Caco-2 (cell line): ENCODE measurements at regions not wholly inside any gene's neighbourhood (a gene's known extent, or its start where the extent isn't known, plus 50 kb on each side); places are given as distances from the start of the nearest gene placed in this dataset.

ENCODE experiments used
- BruUV-seq: library from RNA; stranded (reverse); fragments of 400-500 nt; replicated peaks from 2 replicates; lab custom pipeline; 2021; lab: Mats Ljungman, UMichigan
- CTCF ChIA-PET: fragments of 300-600 bp; sonication (Branson Sonifier 250); formaldehyde crosslinking; loops from one replicate; lab custom pipeline; 2022; ENCODE audit warnings: antibody characterized with exemption; lab: Charles Lee
- POLR2A ChIA-PET: fragments of 300-600 bp; sonication (Branson Sonifier 250); formaldehyde crosslinking; loops from one replicate; lab custom pipeline; 2022; ENCODE audit warnings: antibody characterized with exemption; lab: Charles Lee
- DNase-seq, 2 experiments: peaks; one replicate each; pipeline versions ENCODE4 v3.0.0 to v3.0.0-alpha.2; 2020 to 2022
- H3K27me3 ChIP-seq: replicated peaks from 2 replicates; pipeline ENCODE4 v1.6.0; 2011; ENCODE audit warnings: low read length; ENCODE audit not compliant: control insufficient read depth, insufficient read depth
- H3K36me3 ChIP-seq: 2 replicates; pipeline ENCODE4 v1.5.1; 2011; ENCODE audit warnings: low read length; ENCODE audit not compliant: control insufficient read depth, insufficient read depth
- H3K4me1 ChIP-seq: fragments of 250-450 bp; sonication (Bioruptor Pico); 2 replicates; pipeline ENCODE4 v1.5.1; 2020; ENCODE audit warnings: mild to moderate bottlenecking
- H3K4me3 ChIP-seq: 2 replicates; pipeline ENCODE4 v1.5.1; 2011; ENCODE audit warnings: low read depth, mild to moderate bottlenecking, control low read depth, low read length
- H3K9me3 ChIP-seq: fragments of 250-450 bp; sonication (Bioruptor Pico); 2 replicates; pipeline ENCODE4 v1.5.1; 2020; ENCODE audit warnings: mild to moderate bottlenecking, moderate library complexity
- H3K27ac Mint-ChIP-seq: one replicate; pipeline ENCODE4 v1.8.0; 2022; ENCODE audit warnings: mixed read lengths; ENCODE audit not compliant: unreplicated experiment
- H3K27me3 Mint-ChIP-seq: one replicate; pipeline ENCODE4 v1.8.0; 2022; ENCODE audit warnings: mixed read lengths; ENCODE audit not compliant: insufficient read depth, unreplicated experiment
- H3K36me3 Mint-ChIP-seq: one replicate; pipeline ENCODE4 v1.8.0; 2022; ENCODE audit warnings: mild to moderate bottlenecking, mixed read lengths; ENCODE audit not compliant: insufficient read depth, unreplicated experiment
- H3K4me1 Mint-ChIP-seq: one replicate; pipeline ENCODE4 v1.8.0; 2022; ENCODE audit warnings: low read depth, mixed read lengths; ENCODE audit not compliant: unreplicated experiment
- H3K4me3 Mint-ChIP-seq: one replicate; pipeline ENCODE4 v1.8.0; 2022; ENCODE audit warnings: mild to moderate bottlenecking, moderate library complexity, mixed read lengths; ENCODE audit not compliant: unreplicated experiment
- H3K9me3 Mint-ChIP-seq: one replicate; pipeline ENCODE4 v1.8.0; 2022; ENCODE audit warnings: mixed read lengths; ENCODE audit not compliant: unreplicated experiment
- intact Hi-C: fragments of 100-400 bp; cut with micrococcal nuclease; formaldehyde crosslinking; loops from one replicate; pipeline ENCODE4 v1.10.0; 2022; ENCODE audit not compliant: unreplicated experiment
- TF ChIP-seq, protein P1 (sequence below), 2 experiments: fragments of 200-600 bp in 1 of 2; IDR thresholded peaks; 1 replicate in 1 of 2; 2 replicates in 1 of 2; pipeline versions ENCODE4 v1.5.1 to v1.8.0; 2011 to 2022; ENCODE audit warnings: antibody characterized with exemption in 1 of 2, control low read depth in 1 of 2, inconsistent platforms in 1 of 2, low read depth in 1 of 2, low read length in 1 of 2, mild to moderate bottlenecking in 1 of 2, moderate library complexity in 1 of 2; ENCODE audit not compliant: insufficient read depth in 1 of 2, severe bottlenecking in 1 of 2, unreplicated experiment in 1 of 2

- no peaks in the 10 kb centered on the region for H3K9me3 Mint-ChIP-seq
- H3K27ac Mint-ChIP-seq: no peak overlapping the region
- H3K4me1 ChIP-seq: no peaks in the 10 kb centered on the region
- H3K4me3 Mint-ChIP-seq: no peak overlapping the region
- ChIA-PET CTCF (no interaction called here), POLR2A (no interaction called here)
- H3K4me1 Mint-ChIP-seq: no peaks in the 10 kb centered on the region
- no peaks in the 10 kb centered on the region for H3K9me3 ChIP-seq
- no peaks in the 10 kb centered on the region for H3K36me3 ChIP-seq
- BruUV-seq: no TSS peak
- no peak for DNase-seq
- intact Hi-C loops: no loop called here
- H3K4me3 ChIP-seq: no peak overlapping the region
- TF ChIP-seq, protein P1, sequence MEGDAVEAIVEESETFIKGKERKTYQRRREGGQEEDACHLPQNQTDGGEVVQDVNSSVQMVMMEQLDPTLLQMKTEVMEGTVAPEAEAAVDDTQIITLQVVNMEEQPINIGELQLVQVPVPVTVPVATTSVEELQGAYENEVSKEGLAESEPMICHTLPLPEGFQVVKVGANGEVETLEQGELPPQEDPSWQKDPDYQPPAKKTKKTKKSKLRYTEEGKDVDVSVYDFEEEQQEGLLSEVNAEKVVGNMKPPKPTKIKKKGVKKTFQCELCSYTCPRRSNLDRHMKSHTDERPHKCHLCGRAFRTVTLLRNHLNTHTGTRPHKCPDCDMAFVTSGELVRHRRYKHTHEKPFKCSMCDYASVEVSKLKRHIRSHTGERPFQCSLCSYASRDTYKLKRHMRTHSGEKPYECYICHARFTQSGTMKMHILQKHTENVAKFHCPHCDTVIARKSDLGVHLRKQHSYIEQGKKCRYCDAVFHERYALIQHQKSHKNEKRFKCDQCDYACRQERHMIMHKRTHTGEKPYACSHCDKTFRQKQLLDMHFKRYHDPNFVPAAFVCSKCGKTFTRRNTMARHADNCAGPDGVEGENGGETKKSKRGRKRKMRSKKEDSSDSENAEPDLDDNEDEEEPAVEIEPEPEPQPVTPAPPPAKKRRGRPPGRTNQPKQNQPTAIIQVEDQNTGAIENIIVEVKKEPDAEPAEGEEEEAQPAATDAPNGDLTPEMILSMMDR (IDR thresholded peaks at IDR 0.05; ENCODE audit: insufficient read depth in 1 of 2, low read depth in 1 of 2, low read length in 1 of 2, severe bottlenecking in 1 of 2, unreplicated experiment in 1 of 2): no peak
- H3K27me3 ChIP-seq: no peaks in the 10 kb centered on the region
- H3K36me3 Mint-ChIP-seq: no peaks in the 10 kb centered on the region
- H3K27me3 Mint-ChIP-seq: peaks cover 13% of the 10 kb centered on the region
Measured at GRCh38 chr18:44533071-44533470, 147.6 kb upstream of the SETBP1 start.

DNA sequence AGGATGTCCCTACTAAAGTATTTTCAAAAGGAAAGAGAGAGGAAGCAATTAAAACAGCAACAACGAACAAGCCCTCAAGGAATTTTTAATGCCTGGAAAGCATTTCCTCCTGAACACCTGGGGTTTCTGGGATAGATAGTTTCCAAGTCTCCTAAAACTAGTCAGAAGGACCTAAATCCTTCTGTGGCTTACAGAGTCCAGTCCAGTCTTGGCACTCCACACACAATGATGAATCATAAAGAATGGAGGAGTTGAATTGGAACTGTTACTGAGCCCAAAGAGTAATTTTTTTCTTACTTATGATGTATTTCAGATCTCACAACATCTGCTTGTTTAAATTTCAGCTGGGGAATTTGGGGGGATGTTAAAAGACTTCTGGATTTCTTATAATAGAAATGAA is 144.6 kb upstream of the SETBP1 start:
- intact Hi-C loops: no loop called here
- CTCF ChIA-PET: no interaction called here
- no peak overlapping the region for H3K4me3 ChIP-seq
- no TSS peak for BruUV-seq
- Mint-ChIP-seq H3K4me1 (no peaks in the 10 kb centered on the region), H3K27me3 (peaks cover 10% of the 10 kb centered on the region), H3K27ac (no peak overlapping the region), H3K36me3 (no peaks in the 10 kb centered on the region), H3K9me3 (no peaks in the 10 kb centered on the region), H3K4me3 (no peak overlapping the region)
- no peaks in the 10 kb centered on the region for H3K27me3 ChIP-seq
- POLR2A ChIA-PET: no interaction called here
- TF ChIP-seq, protein P1 (IDR thresholded peaks at IDR 0.05; ENCODE audit: insufficient read depth in 1 of 2, low read depth in 1 of 2, low read length in 1 of 2, severe bottlenecking in 1 of 2, unreplicated experiment in 1 of 2): no peak
- no peaks in the 10 kb centered on the region for H3K36me3 ChIP-seq
- no peaks in the 10 kb centered on the region for H3K9me3 ChIP-seq
- H3K4me1 ChIP-seq: no peaks in the 10 kb centered on the region
- DNase-seq: no peak

GRCh38 chr18:44536619-44537018 is 144.1 kb upstream of the SETBP1 start:
- Histone ChIP-seq H3K4me3 (no peak overlapping the region), H3K4me1 (no peaks in the 10 kb centered on the region), H3K9me3 (no peaks in the 10 kb centered on the region), H3K27me3 (no peaks in the 10 kb centered on the region), H3K36me3 (no peaks in the 10 kb centered on the region)
- BruUV-seq: no TSS peak
- ChIA-PET POLR2A (no interaction called here), CTCF (no interaction called here)
- Mint-ChIP-seq H3K36me3 (no peaks in the 10 kb centered on the region), H3K27me3 (peaks cover 10% of the 10 kb centered on the region), H3K27ac (no peak overlapping the region), H3K9me3 (no peaks in the 10 kb centered on the region), H3K4me1 (no peaks in the 10 kb centered on the region), H3K4me3 (no peak overlapping the region)
- no peak for DNase-seq
- intact Hi-C loops: no loop called here
- TF ChIP-seq, protein P1 (IDR thresholded peaks at IDR 0.05; ENCODE audit: insufficient read depth in 1 of 2, low read depth in 1 of 2, low read length in 1 of 2, severe bottlenecking in 1 of 2, unreplicated experiment in 1 of 2): no peak
